IPS-15b (cell line): ENCODE measurements at regions not wholly inside any gene's neighbourhood (a gene's known extent, or its start where the extent isn't known, plus 50 kb on each side); places are given as distances from the start of the nearest gene placed in this dataset.

Experiments
- H3K27me3 ChIP-seq: one replicate; pipeline ENCODE4 v1.6.1; 2013; ENCODE audit warnings: low read length; ENCODE audit not compliant: control insufficient read depth, insufficient read depth
- H3K36me3 ChIP-seq: one replicate; pipeline ENCODE4 v1.6.1; 2013; ENCODE audit warnings: low read length; ENCODE audit not compliant: control insufficient read depth, insufficient read depth
- H3K4me1 ChIP-seq: one replicate; pipeline ENCODE4 v1.6.1; 2013; ENCODE audit warnings: mild to moderate bottlenecking, low read length; ENCODE audit not compliant: control insufficient read depth, insufficient read depth
- H3K4me3 ChIP-seq: one replicate; pipeline ENCODE4 v1.5.1; 2013; ENCODE audit warnings: low read depth, low read length
- H3K9ac ChIP-seq: one replicate; pipeline ENCODE4 v1.6.1; 2013; ENCODE audit warnings: low read depth, mild to moderate bottlenecking, low read length
- H3K9me3 ChIP-seq: one replicate; pipeline ENCODE4 v1.6.1; 2013; ENCODE audit warnings: mild to moderate bottlenecking, low read length; ENCODE audit not compliant: control insufficient read depth, insufficient read depth

GRCh38 chr7:98679741-98680140, 62.7 kb downstream of the NPTX2 start:
- Histone ChIP-seq H3K9ac (no peak overlapping the region), H3K4me1 (no peaks in the 10 kb centered on the region), H3K27me3 (no peaks in the 10 kb centered on the region), H3K9me3 (no peaks in the 10 kb centered on the region), H3K36me3 (no peaks in the 10 kb centered on the region), H3K4me3 (no peak overlapping the region)

DNA sequence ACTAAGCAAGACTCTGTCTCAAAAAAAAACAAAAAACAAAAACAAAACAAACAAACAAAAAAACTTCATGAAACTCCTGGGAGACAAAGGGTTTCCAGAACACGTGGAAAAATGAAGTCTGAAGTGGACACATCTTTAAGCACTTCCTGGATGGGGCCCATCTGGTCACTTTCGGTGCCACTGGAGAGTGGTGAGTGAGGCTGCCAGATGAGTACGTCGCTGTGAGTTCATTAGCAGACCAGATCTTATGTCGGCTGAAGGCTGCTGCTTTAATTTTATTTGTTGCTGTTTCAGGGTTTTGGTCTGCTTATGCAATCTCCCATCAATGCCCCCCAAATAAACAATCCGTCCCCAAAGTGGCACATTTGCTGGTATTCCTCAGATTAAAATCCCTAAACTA, 64.4 kb downstream of the NPTX2 start:
- Histone ChIP-seq H3K9me3 (no peaks in the 10 kb centered on the region), H3K4me3 (no peak overlapping the region), H3K27me3 (no peaks in the 10 kb centered on the region), H3K4me1 (no peaks in the 10 kb centered on the region), H3K9ac (no peak overlapping the region), H3K36me3 (no peaks in the 10 kb centered on the region)

DNA sequence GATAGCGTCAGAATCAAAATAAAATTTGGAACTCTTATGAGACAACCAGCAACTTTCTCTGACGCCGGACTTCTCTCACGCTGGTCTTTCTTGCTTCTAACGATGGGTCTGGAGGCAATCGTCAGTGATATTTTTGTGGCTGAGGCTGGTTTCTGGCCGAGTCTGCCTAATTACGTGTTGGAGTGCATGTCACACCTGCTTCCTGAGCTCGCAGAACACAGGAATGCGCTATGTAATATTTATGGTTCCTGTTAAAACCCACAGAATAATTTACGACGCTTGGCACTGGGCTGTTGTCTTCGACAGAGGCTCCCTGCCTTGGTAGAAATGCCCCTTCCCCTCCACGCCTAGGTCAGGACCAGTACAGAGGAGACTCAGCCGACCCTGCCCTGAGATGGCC, 64.9 kb downstream of the NPTX2 start:
- H3K9me3 ChIP-seq: no peaks in the 10 kb centered on the region
- no peaks in the 10 kb centered on the region for H3K4me1 ChIP-seq
- H3K4me3 ChIP-seq: no peak overlapping the region
- no peaks in the 10 kb centered on the region for H3K36me3 ChIP-seq
- H3K27me3 ChIP-seq: no peaks in the 10 kb centered on the region
- no peak overlapping the region for H3K9ac ChIP-seq

DNA sequence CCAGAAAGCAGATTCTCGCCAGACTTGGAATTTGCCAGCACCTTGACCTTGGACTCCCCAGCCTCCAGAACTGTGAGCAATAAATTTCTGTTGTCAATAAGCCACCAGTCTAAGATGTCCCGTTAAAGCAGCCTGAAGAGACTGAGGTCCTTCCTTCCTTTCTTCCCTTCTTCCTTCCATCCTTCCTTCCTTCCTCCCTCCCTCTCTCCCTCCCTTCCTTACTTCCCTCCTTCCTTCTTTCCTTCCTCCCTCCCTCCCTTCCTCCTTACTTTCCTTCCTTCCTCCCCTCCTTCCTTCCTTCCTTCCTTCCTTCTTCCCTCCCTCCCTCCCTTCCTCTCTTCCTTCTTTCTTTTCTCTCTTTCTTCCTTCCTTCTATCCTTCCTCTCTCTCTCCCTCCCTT, 66.4 kb downstream of the NPTX2 start:
- H3K36me3 ChIP-seq: no peaks in the 10 kb centered on the region
- H3K4me1 ChIP-seq: no peaks in the 10 kb centered on the region
- H3K4me3 ChIP-seq: no peak overlapping the region
- H3K9me3 ChIP-seq: no peaks in the 10 kb centered on the region
- H3K27me3 ChIP-seq: no peaks in the 10 kb centered on the region
- no peak overlapping the region for H3K9ac ChIP-seq

GRCh38 chr7:98685541-98685940, 68.5 kb downstream of the NPTX2 start:
- Histone ChIP-seq H3K4me1 (no peaks in the 10 kb centered on the region), H3K27me3 (no peaks in the 10 kb centered on the region), H3K9me3 (no peaks in the 10 kb centered on the region), H3K4me3 (no peak overlapping the region), H3K9ac (no peak overlapping the region), H3K36me3 (no peaks in the 10 kb centered on the region)

DNA sequence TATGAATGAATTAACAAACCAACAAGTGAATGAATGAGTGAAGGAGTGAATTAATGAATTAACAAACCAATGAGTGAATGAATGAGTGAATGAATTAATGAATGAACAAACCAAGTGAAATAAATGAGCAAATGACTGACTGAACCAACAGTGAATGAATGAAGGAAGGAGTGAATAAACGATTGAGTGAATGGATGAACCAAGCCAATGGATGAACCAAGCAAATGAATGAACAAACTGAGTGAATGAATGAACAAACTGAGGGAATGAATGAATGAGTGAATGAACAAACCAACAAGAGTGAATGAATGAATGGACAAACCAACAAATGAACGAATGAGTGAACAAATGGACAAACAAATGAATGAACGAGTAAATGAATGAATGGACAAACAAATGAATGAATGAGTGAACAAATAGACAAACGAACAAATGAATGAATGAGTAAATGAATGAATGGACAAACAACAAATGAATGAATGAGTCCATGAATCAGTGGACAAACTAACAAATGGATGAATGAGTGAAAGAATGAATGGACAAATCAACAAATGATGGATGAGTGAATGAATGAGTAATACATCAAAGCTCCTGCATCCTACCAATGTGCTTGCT, 69.5 kb downstream of the NPTX2 start:
- Histone ChIP-seq H3K36me3 (no peaks in the 10 kb centered on the region), H3K9me3 (no peaks in the 10 kb centered on the region), H3K4me1 (no peaks in the 10 kb centered on the region), H3K9ac (no peak overlapping the region), H3K4me3 (no peak overlapping the region), H3K27me3 (no peaks in the 10 kb centered on the region)

DNA sequence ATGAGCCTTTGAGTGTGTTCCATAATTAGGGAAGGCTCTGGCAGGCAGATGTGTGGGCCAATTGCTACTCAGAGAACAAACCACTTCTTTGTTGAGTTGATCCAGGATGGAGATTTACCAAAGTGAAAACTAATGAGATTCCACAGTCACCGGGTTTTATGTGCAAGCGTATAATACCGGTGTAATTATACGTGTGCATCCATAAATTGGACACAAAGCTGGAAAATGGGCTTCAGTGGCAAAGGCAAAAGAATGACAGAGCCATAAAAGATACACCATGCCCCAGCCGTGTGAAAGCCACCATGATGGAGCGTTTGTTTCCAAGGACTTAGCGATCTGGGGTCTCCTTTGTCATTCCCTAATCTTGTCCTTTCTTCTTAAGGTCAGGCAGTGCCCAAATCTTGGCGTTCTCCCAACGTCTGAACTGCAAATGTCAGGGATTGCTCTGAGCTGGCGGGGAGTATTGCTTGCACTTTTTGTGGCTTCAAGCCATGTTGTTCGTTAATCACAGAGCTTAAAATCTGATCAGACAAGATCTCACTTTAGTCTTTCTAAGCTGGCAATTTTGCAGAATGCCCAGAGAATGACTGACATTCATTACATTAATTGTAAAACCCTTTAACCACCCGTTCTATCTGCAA, 70.1 kb downstream of the NPTX2 start:
- Histone ChIP-seq H3K4me3 (no peak overlapping the region), H3K27me3 (no peaks in the 10 kb centered on the region), H3K9ac (no peak overlapping the region), H3K36me3 (no peaks in the 10 kb centered on the region), H3K9me3 (no peaks in the 10 kb centered on the region), H3K4me1 (no peaks in the 10 kb centered on the region)

DNA sequence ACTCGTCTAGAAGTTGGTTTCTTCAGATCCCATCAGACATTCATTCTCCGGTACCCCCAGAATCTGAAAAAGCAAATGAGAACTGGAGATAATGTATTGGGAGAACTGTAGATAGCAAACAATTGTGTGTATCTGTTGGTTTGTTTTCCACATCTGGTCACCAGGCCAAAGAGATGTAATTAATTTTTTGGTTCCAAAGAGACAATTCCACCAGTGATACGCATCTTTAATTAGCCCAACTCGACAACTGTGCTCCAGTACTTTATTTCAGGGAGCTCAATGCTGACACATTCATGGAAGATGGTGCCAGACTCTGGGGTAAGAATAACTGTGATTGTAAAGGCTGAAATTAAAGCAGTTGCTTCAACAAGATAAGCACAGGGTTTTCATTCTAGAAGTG, 74.5 kb downstream of the NPTX2 start:
- no peaks in the 10 kb centered on the region for H3K27me3 ChIP-seq
- no peaks in the 10 kb centered on the region for H3K4me1 ChIP-seq
- no peak overlapping the region for H3K9ac ChIP-seq
- H3K36me3 ChIP-seq: no peaks in the 10 kb centered on the region
- no peak overlapping the region for H3K4me3 ChIP-seq
- H3K9me3 ChIP-seq: no peaks in the 10 kb centered on the region

GRCh38 chr7:98697083-98697482, 80.0 kb downstream of the NPTX2 start:
- Histone ChIP-seq H3K36me3 (no peaks in the 10 kb centered on the region), H3K9me3 (no peaks in the 10 kb centered on the region), H3K4me3 (no peak overlapping the region), H3K4me1 (no peaks in the 10 kb centered on the region), H3K27me3 (no peaks in the 10 kb centered on the region), H3K9ac (no peak overlapping the region)

DNA sequence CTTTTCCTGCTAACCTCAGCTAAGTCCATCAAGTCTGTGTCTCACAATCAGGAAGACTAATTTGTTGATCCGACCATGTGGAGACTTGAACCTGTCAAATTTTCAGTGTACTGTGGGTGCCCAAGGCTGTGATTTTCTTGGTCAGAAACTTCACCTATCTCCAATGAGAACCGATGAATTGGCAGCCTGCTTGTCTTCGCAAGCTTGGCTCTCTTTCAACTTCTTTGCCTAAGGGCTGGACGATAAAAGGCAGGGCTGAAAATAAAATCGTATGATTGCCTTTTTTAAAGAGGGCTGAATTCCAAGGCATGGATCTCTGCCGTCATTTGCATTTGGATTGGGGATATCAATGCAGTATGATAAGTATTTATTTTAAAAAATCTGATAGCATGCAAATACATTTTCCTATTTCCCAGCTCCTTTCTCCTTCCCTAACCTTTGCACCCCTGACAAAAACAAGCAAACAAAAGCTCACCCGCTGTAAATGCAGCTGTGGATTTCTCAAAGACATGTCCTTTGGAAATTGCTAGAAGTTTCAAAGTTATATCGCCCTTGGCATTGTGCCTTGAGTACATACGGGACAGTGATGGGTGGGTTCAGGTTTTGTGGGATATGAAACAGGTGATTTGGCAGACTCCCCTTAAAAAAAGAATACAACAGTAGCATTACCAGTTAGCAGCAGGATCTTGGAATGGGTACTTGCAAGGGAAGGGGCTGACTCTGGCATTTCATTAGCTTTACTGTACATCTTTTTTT, 80.6 kb downstream of the NPTX2 start:
- H3K36me3 ChIP-seq: no peaks in the 10 kb centered on the region
- H3K9ac ChIP-seq: no peak overlapping the region
- no peak overlapping the region for H3K4me3 ChIP-seq
- no peaks in the 10 kb centered on the region for H3K9me3 ChIP-seq
- H3K27me3 ChIP-seq: no peaks in the 10 kb centered on the region
- H3K4me1 ChIP-seq: no peaks in the 10 kb centered on the region

GRCh38 chr7:98698976-98699375, 81.9 kb downstream of the NPTX2 start:
- Histone ChIP-seq H3K4me1 (no peaks in the 10 kb centered on the region), H3K36me3 (no peaks in the 10 kb centered on the region), H3K9ac (no peak overlapping the region), H3K27me3 (peaks cover 2% of the 10 kb centered on the region), H3K4me3 (no peak overlapping the region), H3K9me3 (no peaks in the 10 kb centered on the region)

DNA sequence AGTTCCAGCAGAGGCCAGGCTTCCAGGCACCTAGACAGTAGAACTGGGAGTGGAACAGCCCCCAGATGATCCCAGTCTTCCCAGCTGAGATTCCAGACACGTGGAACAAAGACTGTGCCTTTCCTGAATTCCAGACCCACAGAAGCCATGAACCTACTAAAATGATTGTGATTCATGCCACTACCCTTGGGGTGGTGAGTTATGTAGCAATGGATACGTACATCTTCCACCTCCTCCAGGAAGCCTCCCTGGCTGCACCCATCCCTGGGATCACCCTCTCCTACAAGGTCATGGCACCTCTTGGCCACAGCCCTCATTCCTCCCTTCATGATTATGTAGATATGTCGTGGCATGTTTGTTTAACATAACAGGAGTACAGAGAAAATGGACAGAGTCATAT, 83.4 kb downstream of the NPTX2 start:
- Histone ChIP-seq H3K9ac (no peak overlapping the region), H3K36me3 (no peaks in the 10 kb centered on the region), H3K4me3 (no peak overlapping the region), H3K4me1 (no peaks in the 10 kb centered on the region), H3K9me3 (no peaks in the 10 kb centered on the region), H3K27me3 (peaks cover 2% of the 10 kb centered on the region)
